ENCODE measurements at regions not wholly inside any gene's neighbourhood (a gene's known extent, or its start where the extent isn't known, plus 50 kb on each side); places are given as distances from the start of the nearest gene placed in this dataset.

DNA sequence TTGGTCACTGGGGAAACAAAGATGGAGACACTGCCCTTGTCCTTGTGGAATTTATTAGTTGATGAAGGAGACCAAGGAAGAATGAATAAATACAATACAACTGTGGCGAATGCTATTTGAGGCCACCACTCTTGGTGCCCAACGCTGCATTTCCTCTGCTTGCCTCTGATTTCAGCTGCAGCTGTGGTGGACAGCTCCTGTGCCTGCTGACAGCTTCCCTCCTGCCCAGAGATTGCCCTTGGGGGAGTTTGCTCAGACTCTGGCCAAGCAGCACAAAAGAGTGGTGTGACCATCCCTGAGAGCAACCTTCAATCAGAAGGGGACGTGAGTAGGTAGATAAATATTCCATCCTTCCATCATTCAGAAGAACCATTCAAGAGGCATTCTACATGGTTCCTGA lies 64.6 kb upstream of the FHIT start:
- no peaks in the 10 kb centered on the region for H3K9me1 ChIP-seq (replicated peaks; ENCODE audit: control insufficient read depth, extremely low read depth, insufficient read depth, low read length)

More for the DNA sequence above, 64.6 kb upstream of the FHIT start:
- Histone ChIP-seq H3K9me3 (replicated peaks; ENCODE audit: control insufficient read depth, insufficient read depth, low read length) (no peaks in the 10 kb centered on the region), H3K4me3 (replicated peaks in 1 of 3; ENCODE audit: insufficient read depth in 1 of 3, low read depth in 1 of 3, low read length in 3 of 3) (no peak overlapping the region), H3K27ac (ENCODE audit: insufficient read depth, low read depth, low read length) (no peak overlapping the region), H3K9ac (replicated peaks; ENCODE audit: extremely low read depth, insufficient read depth, low read length) (no peak overlapping the region), H4K20me1 (replicated peaks; ENCODE audit: control insufficient read depth, extremely low read depth, insufficient read depth, low read length) (no peaks in the 10 kb centered on the region), H3K4me2 (ENCODE audit: insufficient read depth, low read length) (no peak overlapping the region), H2AFZ (ENCODE audit: low read depth, low read length) (no peak overlapping the region), H3K4me1 (ENCODE audit: control insufficient read depth, extremely low read depth, insufficient read depth, low read length) (no peaks in the 10 kb centered on the region), H3K36me3 (ENCODE audit: control insufficient read depth in 2 of 2, extremely low read depth in 1 of 2, insufficient read depth in 2 of 2, low read length in 2 of 2) (no peaks in the 10 kb centered on the region), H3K27me3 (ENCODE audit: control insufficient read depth in 2 of 2, insufficient read depth in 2 of 2, low read length in 2 of 2) (no peaks in the 10 kb centered on the region), H3K79me2 (ENCODE audit: control insufficient read depth, insufficient read depth, low read length) (no peaks in the 10 kb centered on the region)
- TF ChIP-seq JUN (IDR thresholded peaks at IDR 0.05; ENCODE audit: borderline replicate concordance, insufficient read depth, insufficient read length, low read depth) (no peak), MYC (IDR thresholded peaks at IDR 0.05; ENCODE audit: low read depth, low read length) (no peak), EZH2 (IDR thresholded peaks at IDR 0.05; ENCODE audit: borderline replicate concordance, low read depth, low read length, severe bottlenecking) (no peak), POLR2A (IDR thresholded peaks at IDR 0.05; ENCODE audit: low read depth, low read length) (no peak), FOS (IDR thresholded peaks at IDR 0.05; ENCODE audit: borderline replicate concordance, insufficient read depth, low read length) (no peak), GATA2 (IDR thresholded peaks at IDR 0.05; ENCODE audit: insufficient read depth, insufficient read length, low read depth, low read length) (no peak), POLR2AphosphoS5 (IDR thresholded peaks at IDR 0.05; ENCODE audit: insufficient read depth, low read depth, low read length) (no peak)
- TF ChIP-seq, protein P1, sequence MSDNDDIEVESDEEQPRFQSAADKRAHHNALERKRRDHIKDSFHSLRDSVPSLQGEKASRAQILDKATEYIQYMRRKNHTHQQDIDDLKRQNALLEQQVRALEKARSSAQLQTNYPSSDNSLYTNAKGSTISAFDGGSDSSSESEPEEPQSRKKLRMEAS (IDR thresholded peaks at IDR 0.05; ENCODE audit: insufficient read depth, insufficient read length): no peak
- TF ChIP-seq, protein P2, sequence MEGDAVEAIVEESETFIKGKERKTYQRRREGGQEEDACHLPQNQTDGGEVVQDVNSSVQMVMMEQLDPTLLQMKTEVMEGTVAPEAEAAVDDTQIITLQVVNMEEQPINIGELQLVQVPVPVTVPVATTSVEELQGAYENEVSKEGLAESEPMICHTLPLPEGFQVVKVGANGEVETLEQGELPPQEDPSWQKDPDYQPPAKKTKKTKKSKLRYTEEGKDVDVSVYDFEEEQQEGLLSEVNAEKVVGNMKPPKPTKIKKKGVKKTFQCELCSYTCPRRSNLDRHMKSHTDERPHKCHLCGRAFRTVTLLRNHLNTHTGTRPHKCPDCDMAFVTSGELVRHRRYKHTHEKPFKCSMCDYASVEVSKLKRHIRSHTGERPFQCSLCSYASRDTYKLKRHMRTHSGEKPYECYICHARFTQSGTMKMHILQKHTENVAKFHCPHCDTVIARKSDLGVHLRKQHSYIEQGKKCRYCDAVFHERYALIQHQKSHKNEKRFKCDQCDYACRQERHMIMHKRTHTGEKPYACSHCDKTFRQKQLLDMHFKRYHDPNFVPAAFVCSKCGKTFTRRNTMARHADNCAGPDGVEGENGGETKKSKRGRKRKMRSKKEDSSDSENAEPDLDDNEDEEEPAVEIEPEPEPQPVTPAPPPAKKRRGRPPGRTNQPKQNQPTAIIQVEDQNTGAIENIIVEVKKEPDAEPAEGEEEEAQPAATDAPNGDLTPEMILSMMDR (IDR thresholded peaks at IDR 0.05; ENCODE audit: extremely low read depth in 1 of 2, insufficient read depth in 1 of 2, low read depth in 1 of 2, low read length in 2 of 2): no peak
- dilution Hi-C loops (cut with MboI; ENCODE audit: extremely low pct_ligation_motif_present, low sequenced_read_pairs) (no loop called here), intact Hi-C loops (cut with micrococcal nuclease) (no loop called here)
- BruUV-seq (replicated peaks): no TSS peak
- CTCF ChIA-PET: no interaction called here
- no peak for DNase-seq (ENCODE audit: low read depth, low spot score)
- POLR2A ChIA-PET: no interaction called here
- FAIRE-seq: no peak

All from endothelial cell of umbilical vein (primary cell).